ENCODE measurements at regions not wholly inside any gene's neighbourhood (a gene's known extent, or its start where the extent isn't known, plus 50 kb on each side); places are given as distances from the start of the nearest gene placed in this dataset.

DNA sequence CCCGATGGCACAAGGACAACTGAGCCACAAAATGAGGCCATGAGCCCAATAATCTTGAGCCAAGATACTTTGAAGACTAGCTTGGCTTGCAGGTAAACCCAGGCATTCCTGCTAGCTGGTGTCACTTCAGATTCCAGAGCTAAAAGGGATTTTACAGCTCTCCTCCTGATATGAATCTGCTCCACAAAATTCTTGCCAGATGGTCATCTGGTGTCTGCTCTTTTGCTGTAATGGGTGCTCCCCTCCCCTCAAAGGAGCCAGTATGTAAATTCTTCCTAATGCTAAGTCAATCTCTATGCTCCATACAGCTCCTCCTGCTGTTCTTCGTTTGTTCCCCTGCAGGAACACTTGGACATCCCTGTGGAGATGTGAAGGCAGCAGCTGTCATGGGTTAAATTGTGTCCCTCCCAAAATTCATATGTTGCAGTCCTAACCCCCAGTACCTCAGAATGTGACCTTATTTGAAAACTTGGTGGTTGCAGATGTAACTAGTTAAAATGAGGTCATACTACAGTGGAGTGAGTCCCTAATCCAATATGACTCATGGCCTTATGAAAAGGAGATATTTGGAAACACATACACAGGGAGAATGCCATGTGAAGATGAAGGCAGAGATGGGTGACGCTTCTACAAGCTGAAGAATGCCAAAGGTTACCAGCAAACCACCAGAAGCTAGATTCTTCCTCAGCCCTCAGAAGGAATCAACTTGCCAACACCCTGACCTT is 180.6 kb upstream of the PALMD start:
- Histone ChIP-seq H3K27me3 (ENCODE audit: control insufficient read depth, insufficient read depth, low read length) (no peaks in the 10 kb centered on the region), H3K4me3 (ENCODE audit: low read length in 3 of 3) (no peak overlapping the region), H3K9me3 (ENCODE audit: control insufficient read depth in 2 of 3, insufficient read depth in 1 of 3, low read length in 3 of 3) (no peaks in the 10 kb centered on the region), H3K36me3 (ENCODE audit: control insufficient read depth in 2 of 3, insufficient read depth in 3 of 3, low read length in 3 of 3) (no peaks in the 10 kb centered on the region), H3K4me1 (ENCODE audit: control insufficient read depth in 2 of 3, insufficient read depth in 2 of 3, low read depth in 1 of 3, low read length in 3 of 3) (no peaks in the 10 kb centered on the region), H3K27ac (ENCODE audit: low read depth in 2 of 2, low read length in 2 of 2) (no peak overlapping the region), H3K9ac (ENCODE audit: low read length in 3 of 3) (no peak overlapping the region)
- no peak for FAIRE-seq
- TF ChIP-seq, protein P1, sequence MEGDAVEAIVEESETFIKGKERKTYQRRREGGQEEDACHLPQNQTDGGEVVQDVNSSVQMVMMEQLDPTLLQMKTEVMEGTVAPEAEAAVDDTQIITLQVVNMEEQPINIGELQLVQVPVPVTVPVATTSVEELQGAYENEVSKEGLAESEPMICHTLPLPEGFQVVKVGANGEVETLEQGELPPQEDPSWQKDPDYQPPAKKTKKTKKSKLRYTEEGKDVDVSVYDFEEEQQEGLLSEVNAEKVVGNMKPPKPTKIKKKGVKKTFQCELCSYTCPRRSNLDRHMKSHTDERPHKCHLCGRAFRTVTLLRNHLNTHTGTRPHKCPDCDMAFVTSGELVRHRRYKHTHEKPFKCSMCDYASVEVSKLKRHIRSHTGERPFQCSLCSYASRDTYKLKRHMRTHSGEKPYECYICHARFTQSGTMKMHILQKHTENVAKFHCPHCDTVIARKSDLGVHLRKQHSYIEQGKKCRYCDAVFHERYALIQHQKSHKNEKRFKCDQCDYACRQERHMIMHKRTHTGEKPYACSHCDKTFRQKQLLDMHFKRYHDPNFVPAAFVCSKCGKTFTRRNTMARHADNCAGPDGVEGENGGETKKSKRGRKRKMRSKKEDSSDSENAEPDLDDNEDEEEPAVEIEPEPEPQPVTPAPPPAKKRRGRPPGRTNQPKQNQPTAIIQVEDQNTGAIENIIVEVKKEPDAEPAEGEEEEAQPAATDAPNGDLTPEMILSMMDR (IDR thresholded peaks at IDR 0.05; ENCODE audit: borderline replicate concordance, extremely low read depth, insufficient read depth) = no peak
- DNase-seq = no peak
- intact Hi-C loops (cut with DNase I) = no loop called here

GRCh38 chr1:99467645-99468044 is 178.3 kb upstream of the PALMD start:
- H3K36me3 ChIP-seq (ENCODE audit: control insufficient read depth in 2 of 3, insufficient read depth in 3 of 3, low read length in 3 of 3) = no peaks in the 10 kb centered on the region
- intact Hi-C loops (cut with DNase I) = no loop called here
- no peak overlapping the region for H3K27ac ChIP-seq (ENCODE audit: low read depth in 2 of 2, low read length in 2 of 2)
- FAIRE-seq (no peak), DNase-seq (no peak)
- H3K27me3 ChIP-seq (ENCODE audit: control insufficient read depth, insufficient read depth, low read length) = no peaks in the 10 kb centered on the region
- TF ChIP-seq, protein P1 (IDR thresholded peaks at IDR 0.05; ENCODE audit: borderline replicate concordance, extremely low read depth, insufficient read depth) = no peak
- no peak overlapping the region for H3K9ac ChIP-seq (ENCODE audit: low read length in 3 of 3)
- H3K4me3 ChIP-seq (ENCODE audit: low read length in 3 of 3) = no peak overlapping the region
- no peaks in the 10 kb centered on the region for H3K4me1 ChIP-seq (ENCODE audit: control insufficient read depth in 2 of 3, insufficient read depth in 2 of 3, low read depth in 1 of 3, low read length in 3 of 3)
- no peaks in the 10 kb centered on the region for H3K9me3 ChIP-seq (ENCODE audit: control insufficient read depth in 2 of 3, insufficient read depth in 1 of 3, low read length in 3 of 3)

- no peaks in the 10 kb centered on the region for H3K27me3 ChIP-seq (ENCODE audit: control insufficient read depth, insufficient read depth, low read length)
- no peak overlapping the region for H3K27ac ChIP-seq (ENCODE audit: low read depth in 2 of 2, low read length in 2 of 2)
- H3K4me1 ChIP-seq (ENCODE audit: control insufficient read depth in 2 of 3, insufficient read depth in 2 of 3, low read depth in 1 of 3, low read length in 3 of 3) = no peaks in the 10 kb centered on the region
- TF ChIP-seq, protein P1 (IDR thresholded peaks at IDR 0.05; ENCODE audit: borderline replicate concordance, extremely low read depth, insufficient read depth) = no peak
- H3K9ac ChIP-seq (ENCODE audit: low read length in 3 of 3) = no peak overlapping the region
- no peaks in the 10 kb centered on the region for H3K9me3 ChIP-seq (ENCODE audit: control insufficient read depth in 2 of 3, insufficient read depth in 1 of 3, low read length in 3 of 3)
- DNase-seq = no peak
- no peaks in the 10 kb centered on the region for H3K36me3 ChIP-seq (ENCODE audit: control insufficient read depth in 2 of 3, insufficient read depth in 3 of 3, low read length in 3 of 3)
- no peak overlapping the region for H3K4me3 ChIP-seq (ENCODE audit: low read length in 3 of 3)
- intact Hi-C loops (cut with DNase I) = no loop called here
- no peak for FAIRE-seq
Measured at GRCh38 chr1:99469550-99469971, 176.4 kb upstream of the PALMD start.

DNA sequence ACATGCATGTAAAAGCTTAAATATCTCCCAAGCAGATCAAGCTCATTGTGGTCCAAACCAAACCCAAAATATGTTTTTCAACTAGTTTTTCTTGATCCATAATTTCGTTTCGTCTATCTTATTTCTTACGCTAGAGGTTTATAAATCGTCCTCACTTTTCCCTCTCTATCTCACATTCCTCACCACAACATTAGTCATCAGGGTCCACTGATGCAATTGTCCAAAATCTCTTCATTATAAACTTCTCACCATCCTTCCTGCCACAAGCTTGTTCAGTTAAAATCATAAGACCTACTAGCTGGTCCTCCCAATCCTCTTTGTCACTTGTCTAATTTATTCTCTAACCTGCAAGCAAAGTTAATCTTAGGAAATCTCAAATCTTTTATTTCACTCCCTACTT is 173.0 kb upstream of the PALMD start:
- H3K27ac ChIP-seq (ENCODE audit: low read depth in 2 of 2, low read length in 2 of 2) = no peak overlapping the region
- no peaks in the 10 kb centered on the region for H3K9me3 ChIP-seq (ENCODE audit: control insufficient read depth in 2 of 3, insufficient read depth in 1 of 3, low read length in 3 of 3)
- H3K27me3 ChIP-seq (ENCODE audit: control insufficient read depth, insufficient read depth, low read length) = no peaks in the 10 kb centered on the region
- no peak for DNase-seq
- intact Hi-C loops (cut with DNase I) = no loop called here
- no peaks in the 10 kb centered on the region for H3K4me1 ChIP-seq (ENCODE audit: control insufficient read depth in 2 of 3, insufficient read depth in 2 of 3, low read depth in 1 of 3, low read length in 3 of 3)
- TF ChIP-seq, protein P1 (IDR thresholded peaks at IDR 0.05; ENCODE audit: borderline replicate concordance, extremely low read depth, insufficient read depth) = no peak
- no peaks in the 10 kb centered on the region for H3K36me3 ChIP-seq (ENCODE audit: control insufficient read depth in 2 of 3, insufficient read depth in 3 of 3, low read length in 3 of 3)
- no peak for FAIRE-seq
- no peak overlapping the region for H3K4me3 ChIP-seq (ENCODE audit: low read length in 3 of 3)
- H3K9ac ChIP-seq (ENCODE audit: low read length in 3 of 3) = no peak overlapping the region

All from kidney (tissue), 13 donors.